Psoas muscle (tissue), 7 donors: ENCODE measurements at regions not wholly inside any gene's neighbourhood (a gene's known extent, or its start where the extent isn't known, plus 50 kb on each side); places are given as distances from the start of the nearest gene placed in this dataset.
"Not testable (repeated sequence)": the region's sequence is repeated elsewhere in the genome, so short reads cannot be mapped to it uniquely, and the experiment has no call there.

ENCODE experiments used
- ATAC-seq, 4 donors: fragments of 200-7000 bp; cut with Tn5 transposase; one replicate each; pipeline ENCODE4 v1.9.1; 2020; ENCODE audit warnings: moderate library complexity in 3 of 4, mild to moderate bottlenecking in 2 of 4
- DNase-seq, 2 donors: peaks; one replicate each; pipeline ENCODE4 v3.0.0-alpha.2; 2020
- H3K27ac ChIP-seq: fragments of 200-600 bp; one replicate; pipeline ENCODE4 v1.8.0; 2022
- H3K27me3 ChIP-seq, 3 donors: fragments of 200-600 bp in 1 of 3; one replicate each; pipeline versions ENCODE4 v1.6.1 to v1.8.0; 2013 to 2022; ENCODE audit warnings: low read length in 2 of 3, mild to moderate bottlenecking in 2 of 3, moderate library complexity in 1 of 3; ENCODE audit not compliant: insufficient read depth in 3 of 3
- H3K36me3 ChIP-seq, 2 donors: fragments of 200-600 bp in 1 of 2; one replicate each; pipeline versions ENCODE4 v1.6.1 to v1.8.0; 2013 to 2022; ENCODE audit warnings: low read depth in 1 of 2, mild to moderate bottlenecking in 1 of 2, moderate library complexity in 1 of 2; ENCODE audit not compliant: insufficient read depth in 1 of 2
- H3K4me1 ChIP-seq: fragments of 200-600 bp; one replicate; pipeline ENCODE4 v1.8.0; 2022
- H3K4me3 ChIP-seq: fragments of 200-600 bp; one replicate; pipeline ENCODE4 v1.8.0; 2022; ENCODE audit warnings: mild to moderate bottlenecking
- H3K9me3 ChIP-seq: fragments of 200-600 bp; one replicate; pipeline ENCODE4 v1.8.0; 2022
- CTCF ChIP-seq: fragments of 200-600 bp; IDR thresholded peaks from one replicate; pipeline ENCODE4 v1.8.0; 2022; ENCODE audit warnings: antibody characterized with exemption
- WGBS, 3 donors: extraction: QIAGEN DNeasy Blood & Tissue Kit; methylation state at CpG; one replicate each; pipeline versions ENCODE4 v1.1.6 to v1.1.7; 2013; 5-methylcytosine and 5-hydroxymethylcytosine counted together
- intact Hi-C, 2 donors: fragments of 100-400 bp; cut with DNase I; formaldehyde crosslinking; loops; one replicate each; pipeline versions ENCODE4 v1.11.0 to v1.14.2; 2022
- donor health status: healthy with polysubstance abuse.
- donor health status: DM: no; HTN: no; CAD: no; lungs with moderate emphysema.
- donor health status: Bipolar disorder and iron deficiency.
- donor health status: healthy.
- donor health status: DM: yes; HTN: yes; CAD: no.
- donor health status: DM: no; HTN: no; CAD: no.
- donor health status: DM: yes; HTN: yes; CAD: no.

GRCh38 chr10:9390516-9390915 lies 1336.0 kb downstream of the GATA3 start:
- Histone ChIP-seq H3K4me3 (no peak overlapping the region), H3K27ac (no peak overlapping the region), H3K9me3 (no peaks in the 10 kb centered on the region), H3K36me3 (no peaks in the 10 kb centered on the region), H3K27me3 (no peaks in the 10 kb centered on the region), H3K4me1 (no peaks in the 10 kb centered on the region)
- no peak for TF ChIP-seq CTCF
- ATAC-seq = no peak
- intact Hi-C loops = no loop called here
- no peak for DNase-seq
- WGBS, 3 donors = 74 to 78% (median 76%) methylated on average over 3 of the region's 3 CpGs

- intact Hi-C loops = no loop called here
- DNase-seq (no peak), ATAC-seq (no peak)
- no peaks in the 10 kb centered on the region for H3K4me1 ChIP-seq
- WGBS, 3 donors = 77 to 82% (median 79%) methylated on average over 6 of the region's 6 CpGs
- H3K27me3 ChIP-seq = no peaks in the 10 kb centered on the region
- no peak overlapping the region for H3K27ac ChIP-seq
- no peak overlapping the region for H3K4me3 ChIP-seq
- no peaks in the 10 kb centered on the region for H3K36me3 ChIP-seq
- no peaks in the 10 kb centered on the region for H3K9me3 ChIP-seq
- no peak for TF ChIP-seq CTCF
Measured at GRCh38 chr10:9399275-9399983, 1344.9 kb downstream of the GATA3 start.

GRCh38 chr10:9402067-9402466 lies 1347.6 kb downstream of the GATA3 start:
- intact Hi-C loops = not testable (repeated sequence)
- 71 to 79% (median 77%) methylated on average over 11 of the region's 11 CpGs for WGBS, 3 donors

GRCh38 chr10:9402507-9403195 lies 1348.2 kb downstream of the GATA3 start:
- H3K27ac ChIP-seq, H3K27me3 ChIP-seq, H3K4me1 ChIP-seq, H3K36me3 ChIP-seq, intact Hi-C loops, ATAC-seq, H3K9me3 ChIP-seq, DNase-seq, H3K4me3 ChIP-seq: not testable (repeated sequence)
- WGBS, 3 donors = 52 to 58% (median 53%) methylated on average over 9 of the region's 9 CpGs

More at GRCh38 chr10:9402067-9402466, 1347.6 kb downstream of the GATA3 start:
- DNase-seq, ATAC-seq, H3K27me3 ChIP-seq, H3K4me1 ChIP-seq, H3K36me3 ChIP-seq, H3K27ac ChIP-seq, H3K4me3 ChIP-seq, H3K9me3 ChIP-seq: not testable (repeated sequence)

GRCh38 chr10:9407201-9407600 lies 1352.7 kb downstream of the GATA3 start:
- WGBS, 3 donors = 93 to 97% (median 94%) methylated on average over 25 to 29 of the region's 29 CpGs
- H3K27ac ChIP-seq, intact Hi-C loops, DNase-seq, H3K4me1 ChIP-seq, H3K4me3 ChIP-seq, H3K36me3 ChIP-seq, H3K27me3 ChIP-seq, ATAC-seq, H3K9me3 ChIP-seq: not testable (repeated sequence)

GRCh38 chr10:9416331-9416730 lies 1361.8 kb downstream of the GATA3 start:
- ATAC-seq = no peak
- 9 to 23% (median 21%) methylated on average over 1 of the region's 1 CpG for WGBS, 3 donors

More at GRCh38 chr10:9416331-9416730, 1361.8 kb downstream of the GATA3 start:
- H3K9me3 ChIP-seq = no peaks in the 10 kb centered on the region
- no peak overlapping the region for H3K4me3 ChIP-seq
- no peak for TF ChIP-seq CTCF
- intact Hi-C loops = no loop called here
- no peak for DNase-seq
- H3K27me3 ChIP-seq = no peaks in the 10 kb centered on the region
- no peak overlapping the region for H3K27ac ChIP-seq
- no peaks in the 10 kb centered on the region for H3K36me3 ChIP-seq
- H3K4me1 ChIP-seq = no peaks in the 10 kb centered on the region
